ENCODE measurements at regions not wholly inside any gene's neighbourhood (a gene's known extent, or its start where the extent isn't known, plus 50 kb on each side); places are given as distances from the start of the nearest gene placed in this dataset.
"Not testable (repeated sequence)": the region's sequence is repeated elsewhere in the genome, so short reads cannot be mapped to it uniquely, and the experiment has no call there.

DNA sequence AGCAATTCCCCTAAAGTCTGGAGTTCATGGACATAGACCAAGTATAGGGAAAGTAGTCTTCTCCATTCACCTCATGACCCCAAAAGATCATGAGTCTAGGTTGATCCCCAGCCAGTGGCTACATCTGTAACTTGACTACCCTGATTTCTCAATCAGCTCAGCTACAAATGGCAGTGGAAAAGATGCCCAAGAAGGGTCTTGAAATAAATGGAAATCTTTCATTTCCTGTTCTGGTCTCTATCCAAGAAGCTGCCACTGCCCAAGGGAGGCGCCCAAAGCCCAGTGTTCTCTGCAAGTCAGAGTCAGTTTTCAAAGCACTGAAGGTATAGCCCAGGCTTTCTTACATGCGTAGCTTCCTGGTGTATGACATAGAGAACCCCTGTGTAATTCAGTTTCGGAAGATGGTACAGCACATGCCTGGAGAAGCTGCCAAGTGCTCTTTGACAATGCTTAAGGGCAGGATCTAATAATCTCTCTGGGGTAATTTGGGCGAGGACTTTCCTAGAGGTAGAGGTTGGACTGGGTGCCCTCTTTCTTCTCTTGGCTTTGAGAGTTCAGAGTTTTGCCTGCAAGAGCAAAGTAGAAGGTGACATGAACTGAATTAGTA, 101.1 kb downstream of the ADAMTS15 start:
- DNase-seq (no peak), ATAC-seq (peak; percentile 60)
- intact Hi-C loops (cut with DNase I, micrococcal nuclease), result no loop called here

- DNase-seq (no peak), ATAC-seq (no peak)
- intact Hi-C loops (cut with DNase I, micrococcal nuclease), result no loop called here
Measured at GRCh38 chr11:130550150-130550549, 101.7 kb downstream of the ADAMTS15 start.

DNA sequence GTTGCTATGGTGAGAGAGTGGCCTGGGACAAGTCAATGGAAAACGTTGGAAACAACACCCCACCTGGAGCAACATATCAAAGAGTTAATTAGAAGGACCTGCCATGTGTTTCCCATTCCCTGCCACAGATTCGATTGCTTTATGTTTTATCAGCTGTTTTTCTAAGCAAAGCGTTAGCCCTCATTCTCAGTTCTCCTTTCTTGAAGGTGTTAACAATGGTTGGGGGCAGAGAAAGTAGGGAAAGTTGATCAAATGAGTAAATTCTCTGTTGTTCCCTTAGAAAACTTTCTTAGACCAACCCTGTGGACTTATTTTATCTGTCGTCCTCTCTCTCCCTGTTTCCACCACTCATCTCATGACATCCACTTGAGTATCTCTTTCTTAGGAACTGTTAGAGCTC, 102.5 kb downstream of the ADAMTS15 start:
- ATAC-seq (no peak), DNase-seq (no peak)
- intact Hi-C loops (cut with DNase I, micrococcal nuclease), result no loop called here

DNA sequence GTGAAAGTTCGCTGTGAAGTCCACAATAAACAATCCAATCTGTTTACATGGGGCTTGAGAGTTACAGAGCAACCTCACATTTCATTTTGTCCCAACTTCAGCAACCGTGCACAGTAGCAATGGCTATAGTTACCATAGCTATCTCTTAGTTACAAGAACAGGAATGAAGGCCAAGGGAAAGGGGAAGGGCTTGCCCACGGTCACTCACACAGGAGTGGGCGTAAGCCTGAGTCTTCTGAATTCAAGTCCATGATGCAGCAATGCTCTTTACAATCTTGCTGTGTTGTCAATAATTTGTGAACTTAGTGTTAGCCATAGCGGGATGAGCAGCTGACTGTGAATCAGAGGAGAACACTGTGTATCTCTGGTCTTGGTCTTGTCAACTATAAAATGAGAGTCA, 102.9 kb downstream of the ADAMTS15 start:
- no peak for DNase-seq
- no peak for ATAC-seq
- intact Hi-C loops (cut with DNase I, micrococcal nuclease), result no loop called here

GRCh38 chr11:130553306-130553705, 104.9 kb downstream of the ADAMTS15 start:
- DNase-seq (no peak), ATAC-seq (no peak)
- intact Hi-C loops (cut with DNase I, micrococcal nuclease), result no loop called here

GRCh38 chr11:130554241-130555055, 106.0 kb downstream of the ADAMTS15 start:
- DNase-seq (no peak), ATAC-seq (no peak)
- intact Hi-C loops (cut with DNase I, micrococcal nuclease), result no loop called here

- ATAC-seq, result no peak
- DNase-seq, result no peak
- intact Hi-C loops (cut with DNase I, micrococcal nuclease), result no loop called here
Measured at GRCh38 chr11:130555251-130555841, 106.9 kb downstream of the ADAMTS15 start.

GRCh38 chr11:130560000-130560780, 111.7 kb downstream of the ADAMTS15 start:
- ATAC-seq (peak; percentile 94), DNase-seq (no peak)
- intact Hi-C loops (cut with DNase I, micrococcal nuclease), result no loop called here

DNA sequence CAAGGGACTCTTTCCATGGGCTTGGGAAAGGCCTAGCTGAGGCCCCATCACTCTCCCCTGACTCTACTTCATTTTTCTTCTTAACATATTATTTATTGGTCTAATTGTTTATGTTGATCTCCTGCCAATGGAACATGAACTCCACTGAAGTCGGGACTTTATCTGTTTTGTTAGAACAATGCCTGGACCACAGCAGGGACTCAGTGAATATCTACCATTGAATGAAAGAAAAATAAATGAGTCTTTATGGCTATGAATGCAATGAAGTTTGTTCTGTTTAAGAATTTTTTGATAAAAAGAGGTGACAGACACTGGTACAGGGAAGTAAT, 112.3 kb downstream of the ADAMTS15 start:
- intact Hi-C loops (cut with DNase I, micrococcal nuclease), result no loop called here
- no peak for ATAC-seq
- DNase-seq, result no peak

- DNase-seq (no peak), ATAC-seq (no peak)
- intact Hi-C loops (cut with DNase I, micrococcal nuclease), result no loop called here
Measured at GRCh38 chr11:130561441-130561881, 113.0 kb downstream of the ADAMTS15 start.

DNA sequence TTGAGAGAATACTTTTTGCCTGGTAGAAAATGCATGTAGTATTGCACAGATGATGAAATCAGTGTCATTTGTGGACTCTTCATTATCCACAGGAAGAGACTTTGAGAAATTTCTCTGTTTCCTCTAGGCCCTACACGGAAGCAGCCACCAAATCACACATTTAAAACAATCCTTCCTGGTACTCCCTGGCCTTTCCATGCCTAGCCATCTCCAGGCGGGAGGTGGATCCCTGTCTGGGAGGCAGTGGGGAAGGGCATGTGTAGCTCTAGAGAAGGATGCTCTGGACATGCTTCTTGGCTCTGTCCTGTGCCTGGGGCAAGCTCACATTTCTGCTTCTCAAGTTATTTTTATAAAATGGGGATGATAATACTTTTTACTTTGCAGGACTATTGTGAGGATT, 114.1 kb downstream of the ADAMTS15 start:
- intact Hi-C loops (cut with DNase I, micrococcal nuclease), result no loop called here
- ATAC-seq, result peak; percentile 56
- DNase-seq, result peak in 1 of 2 donors; percentile 51

DNA sequence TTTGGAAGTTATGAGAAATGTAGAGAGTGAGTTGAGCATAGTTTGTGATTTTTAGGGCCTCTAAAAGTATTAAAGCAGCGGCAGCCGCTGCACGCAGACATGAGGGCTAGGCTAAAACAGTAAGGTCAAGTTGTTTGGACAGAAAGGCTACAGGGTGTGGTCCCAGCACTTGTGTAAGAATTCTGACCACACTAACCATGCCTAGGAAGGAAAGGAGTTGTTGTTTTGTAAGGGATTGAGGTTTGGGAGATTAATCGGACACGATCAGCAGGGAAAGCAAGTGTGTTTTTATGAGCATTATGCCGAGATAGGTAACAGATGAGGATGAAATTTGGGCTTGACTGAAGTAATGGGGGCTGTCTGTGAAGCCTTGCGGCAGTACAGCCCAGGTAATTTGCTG, 117.9 kb downstream of the ADAMTS15 start:
- ATAC-seq; intact Hi-C loops (cut with DNase I, micrococcal nuclease); DNase-seq: not testable (repeated sequence)

GRCh38 chr11:130571519-130571918, 123.1 kb downstream of the ADAMTS15 start:
- intact Hi-C loops (cut with DNase I, micrococcal nuclease), result no loop called here
- ATAC-seq, result no peak
- no peak for DNase-seq

DNA sequence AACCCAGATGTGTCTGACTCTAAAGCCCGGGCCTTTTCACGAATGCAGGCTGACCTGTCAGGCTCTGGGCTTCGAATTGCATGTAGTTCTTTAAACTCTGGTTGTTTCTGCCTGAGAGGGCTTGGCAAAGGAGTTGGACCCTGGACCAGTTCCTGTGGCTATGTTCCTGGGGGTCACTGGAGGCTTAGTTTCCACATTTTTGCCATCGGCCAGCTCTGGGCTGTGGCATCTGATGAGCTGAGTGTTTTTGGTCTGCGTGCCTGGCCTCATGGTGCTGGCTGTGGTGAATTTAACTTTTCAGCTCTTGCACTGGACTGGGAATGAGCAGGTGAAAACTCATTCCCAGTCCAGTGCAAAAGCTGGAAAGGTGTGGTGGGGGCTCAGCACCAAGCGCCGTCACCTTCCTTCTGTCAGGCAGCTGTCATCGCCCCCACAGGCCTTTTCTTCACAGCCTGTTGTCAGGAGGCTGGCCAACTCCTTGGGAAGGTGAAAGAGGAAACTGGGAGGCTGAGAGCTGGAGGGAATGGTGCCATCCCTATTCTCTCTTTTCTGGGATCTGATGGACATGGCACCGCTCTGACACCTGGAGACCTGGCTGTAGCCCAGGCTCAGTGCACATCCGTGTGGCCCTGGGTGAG, 123.6 kb downstream of the ADAMTS15 start:
- intact Hi-C loops (cut with DNase I, micrococcal nuclease), result no loop called here
- no peak for ATAC-seq
- no peak for DNase-seq

DNA sequence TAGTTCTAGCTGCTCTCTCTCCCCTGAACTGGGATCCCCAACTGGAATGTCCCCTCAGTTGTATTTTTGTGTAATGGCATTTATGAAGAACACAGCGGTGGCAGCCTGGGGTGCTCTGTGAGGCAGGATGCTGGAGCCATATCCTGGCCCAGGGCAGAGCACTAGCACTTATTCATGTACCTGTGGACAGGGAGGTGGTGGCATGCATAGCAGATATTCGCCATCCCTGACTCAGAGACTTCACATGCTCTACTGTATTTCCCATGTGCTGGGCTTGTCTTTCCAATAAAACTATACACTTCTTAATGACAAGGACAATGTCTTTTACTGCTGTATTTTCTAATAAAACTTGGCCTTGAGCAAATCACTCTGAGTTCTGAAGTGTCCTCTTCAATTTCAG, 125.3 kb downstream of the ADAMTS15 start:
- intact Hi-C loops (cut with DNase I, micrococcal nuclease), result no loop called here
- ATAC-seq (no peak), DNase-seq (no peak)

DNA sequence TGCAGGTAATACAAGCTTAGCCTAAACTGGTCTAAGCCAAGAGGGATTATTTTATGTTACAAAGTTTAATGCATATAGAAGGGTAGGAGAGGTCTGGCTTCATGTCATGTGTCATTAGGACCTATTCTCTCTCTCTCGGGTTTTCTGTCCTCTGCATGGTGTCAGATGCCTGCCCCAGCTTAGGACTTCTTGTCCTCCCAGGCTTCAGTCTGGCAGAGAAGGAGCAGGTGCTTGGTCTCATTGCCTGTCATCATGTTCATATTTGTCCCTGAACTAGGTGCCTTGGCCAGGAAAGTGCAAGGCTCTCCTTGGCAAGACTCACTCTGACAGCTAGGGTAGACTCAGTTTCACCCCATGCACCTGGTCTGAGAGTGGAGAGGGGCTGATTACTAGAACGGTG, 126.3 kb downstream of the ADAMTS15 start:
- ATAC-seq (no peak), DNase-seq (no peak)
- intact Hi-C loops (cut with DNase I, micrococcal nuclease), result no loop called here

GRCh38 chr11:130576146-130576545, 127.7 kb downstream of the ADAMTS15 start:
- intact Hi-C loops (cut with DNase I, micrococcal nuclease), result no loop called here
- DNase-seq, result no peak
- ATAC-seq, result no peak

- intact Hi-C loops (cut with DNase I, micrococcal nuclease), result no loop called here
- ATAC-seq (no peak), DNase-seq (no peak)
Measured at GRCh38 chr11:130578738-130579368, 130.4 kb downstream of the ADAMTS15 start.

DNA sequence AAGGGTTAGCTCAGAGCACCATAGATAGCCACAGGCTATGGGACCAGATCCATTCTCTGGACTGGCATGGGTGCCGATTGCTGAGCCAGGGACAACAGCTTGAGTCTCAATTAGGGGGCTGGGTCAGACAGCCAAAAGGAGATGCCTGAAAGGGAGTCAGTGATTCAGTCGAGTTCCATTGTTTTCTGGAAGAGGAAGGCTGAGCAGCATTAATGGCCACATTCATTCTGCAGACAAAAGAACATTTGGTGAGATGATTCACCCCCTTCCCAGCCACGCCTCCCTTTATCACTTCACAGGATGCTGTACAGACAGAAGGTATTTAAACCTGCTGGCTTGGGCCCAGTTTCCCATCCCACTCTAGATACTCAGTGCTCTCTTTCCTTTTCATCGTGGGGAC, 131.9 kb downstream of the ADAMTS15 start:
- ATAC-seq (no peak), DNase-seq (no peak)
- intact Hi-C loops (cut with DNase I, micrococcal nuclease), result no loop called here
